ENCODE measurements at regions not wholly inside any gene's neighbourhood (a gene's known extent, or its start where the extent isn't known, plus 50 kb on each side); places are given as distances from the start of the nearest gene placed in this dataset.

DNA sequence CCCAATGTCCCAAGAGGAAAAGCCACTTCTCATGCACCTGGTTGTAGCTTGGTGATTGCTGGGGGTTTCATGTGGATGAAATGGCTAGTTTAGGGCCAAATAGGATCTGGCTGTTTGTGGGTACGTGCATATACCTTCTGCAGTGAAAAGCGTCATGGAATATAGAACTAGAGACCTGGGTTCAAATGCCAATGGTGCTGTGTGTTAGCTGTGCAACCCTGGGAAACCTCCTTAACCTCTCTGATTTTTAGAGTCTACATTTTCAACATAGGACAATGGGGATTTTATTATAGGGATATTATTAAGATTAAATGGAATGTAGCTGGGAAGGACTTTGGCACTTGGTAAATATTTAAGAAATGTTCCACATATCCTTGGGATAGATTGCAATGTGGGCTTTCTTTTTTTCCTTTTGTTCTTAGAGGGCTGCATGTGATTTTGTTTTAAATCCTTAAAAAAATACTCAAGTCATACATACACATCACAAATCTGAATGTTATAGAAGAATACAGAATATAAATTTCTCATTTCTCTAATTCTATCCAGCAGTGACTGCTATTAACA is 112.6 kb upstream of the E2F8 start:
- no peak for DNase-seq

DNA sequence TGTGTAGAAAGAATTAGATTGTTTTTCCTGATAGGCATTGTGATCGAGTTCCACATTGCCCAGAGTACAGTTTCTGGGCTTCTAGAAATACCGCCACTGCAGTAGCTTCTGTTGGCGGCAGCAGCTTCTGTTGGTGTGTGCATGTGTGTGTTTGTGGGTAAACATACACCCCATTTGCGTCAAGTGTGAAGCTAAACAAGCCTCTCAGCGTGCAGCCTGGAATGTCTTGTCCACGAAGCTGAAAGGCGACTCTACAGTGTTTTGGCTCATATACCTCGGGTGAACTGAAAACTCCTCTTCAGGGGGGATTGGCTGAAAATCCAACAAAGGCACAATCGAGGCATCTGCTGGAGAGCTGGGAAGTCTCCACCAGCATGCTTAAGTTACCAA is 112.0 kb upstream of the E2F8 start:
- no peak for DNase-seq

- DNase-seq = no peak
Measured at GRCh38 chr11:19352072-19352770, 111.5 kb upstream of the E2F8 start.

DNA sequence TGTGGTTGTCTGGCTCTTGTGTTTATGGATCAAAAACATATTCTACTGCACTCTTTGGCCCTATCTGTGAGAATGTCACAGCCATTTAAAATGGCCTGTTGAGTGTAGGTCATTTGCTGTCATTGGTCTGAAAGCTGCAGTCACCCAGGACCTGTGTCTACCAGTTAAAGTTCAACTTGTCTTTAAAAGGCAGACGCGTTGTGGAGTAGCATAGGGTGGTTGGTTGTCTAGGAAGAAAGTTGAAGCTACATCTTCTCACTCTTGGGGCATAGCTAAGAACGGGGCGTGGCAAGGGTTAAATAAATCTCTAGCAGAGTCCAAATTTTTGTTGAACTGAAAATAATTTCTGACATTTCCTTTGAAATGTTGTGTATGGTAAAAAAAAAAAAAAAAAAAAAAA is 110.7 kb upstream of the E2F8 start:
- no peak for DNase-seq

DNA sequence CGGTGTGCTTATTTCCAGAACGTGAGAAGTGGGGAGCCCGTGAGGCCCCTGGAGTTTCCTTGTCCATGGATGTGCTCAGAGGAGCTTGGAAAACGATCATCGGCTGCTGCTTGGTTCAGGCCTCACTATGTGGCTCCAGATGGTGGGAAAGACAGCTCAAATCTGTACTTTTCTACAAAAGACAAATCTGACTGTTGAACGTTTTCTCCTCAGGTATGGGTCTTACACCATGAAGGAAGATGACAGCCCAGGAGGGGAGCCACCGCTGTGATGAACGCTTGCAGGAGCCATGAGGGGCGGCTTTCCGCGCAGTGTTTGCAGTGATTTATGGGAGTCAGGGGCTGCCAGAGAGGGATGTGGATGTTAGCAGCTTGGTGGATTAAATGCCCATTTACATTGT is 109.4 kb upstream of the E2F8 start:
- no peak for DNase-seq

DNA sequence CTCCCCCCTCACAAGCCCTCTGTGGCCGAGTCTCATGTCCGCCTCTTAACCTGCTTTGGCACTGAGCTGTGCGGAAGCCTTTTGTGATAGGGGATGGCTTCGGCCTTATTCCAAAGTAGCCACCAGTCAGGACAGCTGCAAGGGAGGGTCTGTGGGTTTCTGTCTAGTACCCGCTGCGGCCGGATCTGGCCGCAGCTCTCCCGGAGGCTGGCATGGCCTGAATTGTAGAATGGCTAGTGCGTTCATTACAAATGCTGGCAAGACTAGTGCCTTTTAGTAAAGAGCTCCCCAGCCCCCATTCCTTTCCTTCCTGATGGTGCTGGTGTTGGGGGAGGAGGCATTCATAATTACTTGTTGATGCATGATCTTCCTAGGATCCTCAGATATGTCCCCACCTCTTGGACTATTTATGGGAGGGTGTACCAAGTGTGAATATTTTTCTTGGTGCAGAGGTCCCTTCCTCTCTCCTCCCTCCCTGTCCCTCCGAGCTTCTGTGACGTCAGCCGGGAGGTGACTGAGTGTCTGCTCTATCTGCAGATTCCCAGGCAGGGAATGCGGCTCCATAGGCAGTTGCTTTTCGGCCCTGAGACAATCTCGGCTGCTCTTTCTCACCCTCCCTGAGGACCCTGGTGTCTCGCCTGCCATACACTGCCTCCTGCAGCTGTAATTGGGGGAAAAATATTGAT is 108.7 kb upstream of the E2F8 start:
- no peak for DNase-seq

DNA sequence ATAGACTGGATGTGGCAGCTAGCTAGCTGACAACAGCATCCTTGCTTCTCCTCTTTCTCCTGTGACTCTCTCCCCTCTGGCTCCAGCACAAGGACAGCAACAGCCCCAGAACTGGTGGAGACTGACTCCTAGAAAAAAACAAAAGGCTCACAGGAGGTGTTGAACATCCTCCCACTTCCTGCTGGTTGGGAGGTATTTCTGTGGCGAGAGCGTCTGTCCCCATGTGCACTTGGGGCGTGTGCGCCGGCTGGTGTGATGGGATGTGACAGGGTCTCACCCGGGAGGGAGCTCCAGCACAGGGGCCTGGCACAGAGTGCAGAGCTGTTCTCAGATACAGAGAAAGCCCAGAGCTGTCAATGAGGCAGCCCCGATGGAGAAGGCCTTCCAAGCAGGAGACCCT is 107.2 kb upstream of the E2F8 start:
- DNase-seq = no peak

GRCh38 chr11:19345848-19346681 is 105.3 kb upstream of the E2F8 start:
- DNase-seq = no peak

DNA sequence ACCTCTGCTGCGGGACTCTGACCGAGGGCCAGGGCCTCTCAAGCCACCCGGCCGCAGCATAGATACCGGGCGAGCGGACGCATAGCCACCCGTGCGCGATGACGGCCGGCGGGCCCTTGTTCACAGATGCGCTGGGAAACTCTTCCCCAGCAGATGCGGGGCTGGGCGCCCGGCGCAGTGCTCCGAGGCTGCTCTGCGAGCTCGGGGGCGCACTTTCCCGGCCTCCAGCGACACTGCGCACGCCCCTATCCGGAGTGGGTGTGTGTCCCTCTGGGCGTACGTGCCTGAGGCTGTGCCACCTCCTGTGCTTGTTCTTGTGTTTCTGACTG is 104.7 kb upstream of the E2F8 start:
- DNase-seq = no peak

DNA sequence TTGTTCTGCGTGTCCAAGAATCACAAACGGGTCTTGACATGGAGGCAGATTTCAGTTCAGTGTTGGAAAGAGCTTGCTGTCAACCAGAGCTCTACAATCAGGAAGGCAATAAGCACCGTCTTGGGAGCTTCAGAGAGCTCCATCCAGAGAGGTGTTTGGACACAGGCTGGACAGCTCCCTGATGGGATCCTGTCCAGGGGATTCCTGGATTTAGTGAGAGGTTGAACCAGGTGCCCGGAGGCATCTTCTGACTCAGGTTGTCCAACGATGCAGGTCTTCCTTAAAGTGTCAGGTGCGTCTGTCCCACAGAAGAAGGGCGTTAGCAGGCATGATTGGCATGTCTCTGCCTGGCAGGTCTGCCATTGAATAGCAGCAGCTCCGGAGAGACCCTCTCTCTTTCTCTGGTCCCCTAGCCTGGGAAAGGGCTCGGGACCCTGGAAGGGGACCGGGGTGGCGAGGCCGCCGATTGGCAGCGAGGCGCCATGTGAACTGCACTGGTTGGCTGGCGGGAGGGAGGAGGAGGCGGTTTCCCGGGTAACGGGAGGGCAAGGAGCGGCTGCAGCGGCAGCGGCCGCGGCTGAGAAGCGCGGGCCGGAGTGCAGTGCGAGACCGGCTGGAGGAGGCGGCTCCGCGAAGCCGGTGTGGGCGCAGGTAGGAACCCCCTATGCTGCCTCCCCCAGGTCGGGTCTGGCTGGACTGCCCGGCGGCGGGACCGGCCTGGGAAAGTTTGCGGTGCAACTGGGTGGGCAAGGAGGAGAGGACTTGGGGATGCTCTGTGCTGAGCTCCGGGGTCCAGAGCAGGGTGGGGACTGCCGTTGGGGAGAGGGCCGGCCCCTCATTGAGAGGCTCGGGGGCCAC is 104.1 kb upstream of the E2F8 start:
- no peak for DNase-seq

DNA sequence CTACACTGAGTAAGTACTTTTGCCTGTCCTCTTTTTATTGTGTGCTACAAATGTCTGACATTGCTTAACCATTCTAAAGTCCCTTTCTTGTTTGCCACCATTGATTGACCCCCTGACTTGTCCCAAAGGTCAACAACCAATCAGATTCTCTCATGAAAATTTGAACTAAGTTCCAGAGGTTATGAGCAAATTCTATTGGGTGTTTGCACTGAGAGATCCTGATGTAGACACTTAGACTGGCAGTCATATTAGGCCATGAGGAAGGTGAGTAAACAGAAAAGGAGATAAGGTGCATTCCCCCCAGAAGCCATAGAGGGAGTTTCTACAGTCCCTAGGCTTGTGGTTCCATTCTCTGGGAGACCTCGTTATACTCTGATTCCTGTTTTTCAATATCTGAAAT is 101.3 kb upstream of the E2F8 start:
- DNase-seq = no peak

- no peak for DNase-seq
Measured at GRCh38 chr11:19338375-19338774, 97.6 kb upstream of the E2F8 start.

DNA sequence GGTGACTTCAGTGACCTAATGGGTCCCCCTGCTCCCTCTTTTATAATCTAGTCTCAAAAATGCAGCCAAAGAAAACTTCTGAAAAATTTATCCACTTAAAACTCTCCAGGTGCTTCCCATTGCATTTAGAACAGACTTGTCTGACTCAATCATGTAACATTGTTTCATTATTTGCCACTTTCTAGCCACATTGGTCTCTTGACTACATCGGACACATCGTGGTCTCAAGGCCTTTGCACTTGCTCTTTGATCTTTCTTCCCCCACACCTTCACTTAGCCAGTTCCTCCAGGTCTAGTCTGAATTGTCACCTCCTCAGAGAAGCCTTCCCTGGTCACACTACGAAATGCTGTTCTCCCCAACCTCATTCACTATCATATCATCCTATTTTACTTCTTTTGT is 97.0 kb upstream of the E2F8 start:
- no peak for DNase-seq

DNA sequence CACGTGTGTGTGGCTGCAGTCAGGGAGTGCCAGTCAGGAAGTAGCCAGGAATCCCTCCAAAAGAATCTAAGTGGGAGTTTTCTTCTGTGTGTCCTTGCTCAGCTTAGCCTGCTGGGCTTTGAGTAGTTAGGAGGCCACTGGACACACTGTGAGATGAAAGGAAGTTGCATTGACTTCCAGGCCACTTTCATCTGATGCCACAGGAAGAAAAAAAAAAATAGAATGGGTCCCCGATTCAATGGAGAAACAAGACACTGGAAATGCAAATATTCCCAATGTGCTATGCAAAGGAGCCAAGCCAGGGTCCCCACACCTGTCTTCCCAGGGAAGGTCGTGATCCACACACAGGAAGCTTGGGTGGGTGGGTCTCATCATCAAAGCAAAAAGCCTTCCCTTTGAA is 95.6 kb upstream of the E2F8 start:
- no peak for DNase-seq

DNA sequence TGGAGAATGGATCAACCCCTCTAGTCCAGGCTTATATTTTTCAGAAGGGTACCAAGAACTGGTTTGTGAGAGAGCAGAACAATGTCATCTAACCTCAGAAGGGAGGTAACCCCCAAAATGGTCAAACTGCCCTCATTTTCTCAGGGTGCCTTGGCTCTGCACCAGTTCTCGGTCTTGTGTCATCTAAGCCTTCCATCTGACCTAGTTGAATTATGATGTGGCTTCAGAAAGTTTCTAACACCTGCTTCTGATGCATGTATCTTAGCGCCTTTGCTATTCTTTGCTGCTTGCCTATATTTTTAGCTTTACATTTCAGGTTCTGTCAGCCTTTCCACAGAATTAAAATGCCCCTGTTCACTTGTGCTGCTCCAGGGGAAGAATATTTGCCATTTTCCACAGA is 91.7 kb upstream of the E2F8 start:
- no peak for DNase-seq

- DNase-seq = no peak
Measured at GRCh38 chr11:19330416-19330815, 89.7 kb upstream of the E2F8 start.

DNA sequence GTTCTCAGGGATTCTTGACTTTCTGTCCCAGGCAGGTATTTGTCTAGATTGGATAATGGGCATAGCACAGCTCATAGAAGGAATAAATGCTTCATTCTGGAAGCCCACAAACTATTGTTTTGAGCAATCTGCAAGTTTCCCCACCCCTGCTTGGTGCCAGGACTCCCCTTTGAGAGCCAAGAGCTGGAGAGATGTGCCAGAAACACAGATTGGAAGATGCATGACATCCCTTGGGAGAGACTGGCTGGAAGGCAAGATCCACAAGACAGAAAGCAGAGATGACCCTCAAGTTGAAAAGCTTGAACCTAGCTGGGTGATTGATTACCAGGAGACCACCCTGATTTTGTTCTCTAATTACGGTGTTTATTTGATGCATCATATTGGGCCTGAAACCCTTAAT is 89.2 kb upstream of the E2F8 start:
- DNase-seq = no peak

DNA sequence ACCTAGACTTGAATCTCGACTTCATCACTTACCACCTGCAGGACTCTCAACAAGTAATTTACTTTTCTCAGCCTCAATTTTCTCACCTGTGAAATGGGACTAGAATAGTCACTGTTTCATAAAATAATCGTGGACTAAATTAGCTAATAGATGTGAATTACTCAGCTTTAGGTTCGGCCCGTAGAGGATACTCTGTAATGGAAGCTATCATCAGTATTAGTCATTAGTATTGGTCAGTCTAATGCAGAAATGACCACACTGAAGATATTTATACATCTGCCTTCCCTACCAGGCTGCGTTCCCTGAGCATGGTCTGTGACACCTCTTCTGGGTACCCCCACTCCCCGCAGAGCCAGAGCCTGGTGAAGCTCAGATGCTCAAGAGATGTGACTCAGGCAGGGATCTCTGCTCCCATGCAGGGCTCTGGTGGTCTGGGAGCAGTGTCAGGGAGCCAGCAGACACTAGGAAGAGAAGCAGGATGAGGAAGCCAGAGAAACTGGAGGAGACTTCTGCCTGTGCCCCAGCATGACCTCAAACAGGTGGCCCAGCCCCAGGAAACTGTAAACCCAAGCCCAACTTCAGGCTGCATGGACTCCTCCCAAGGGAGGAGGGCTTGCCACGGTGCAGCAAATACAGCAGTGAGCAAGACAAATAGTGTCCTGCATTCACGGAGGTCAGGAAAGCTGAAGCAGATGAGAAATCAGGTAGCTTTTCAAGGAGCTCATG is 88.0 kb upstream of the E2F8 start:
- no peak for DNase-seq

GRCh38 chr11:19327280-19327679 is 86.5 kb upstream of the E2F8 start:
- no peak for DNase-seq

DNA sequence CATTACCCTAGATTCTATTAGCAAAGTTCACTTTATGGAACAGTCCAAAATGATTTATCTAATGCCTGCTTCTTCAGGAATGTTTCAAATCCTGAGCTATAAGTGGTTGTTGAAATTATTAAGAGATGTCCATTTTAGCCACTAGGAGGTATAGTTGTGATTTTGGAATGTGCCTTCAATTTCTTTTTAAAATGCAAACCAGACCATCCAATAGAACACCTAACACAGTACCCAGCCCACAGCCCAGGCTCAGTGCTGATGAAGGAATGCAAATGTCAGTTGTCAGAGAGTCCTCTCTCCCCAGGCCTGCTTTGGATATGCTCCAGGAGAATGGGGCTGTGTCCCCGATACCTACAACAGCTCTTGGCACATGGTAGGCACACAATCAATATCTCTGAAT is 85.8 kb upstream of the E2F8 start:
- DNase-seq = no peak

- DNase-seq = no peak
Measured at GRCh38 chr11:19323502-19323901, 82.8 kb upstream of the E2F8 start.

DNA sequence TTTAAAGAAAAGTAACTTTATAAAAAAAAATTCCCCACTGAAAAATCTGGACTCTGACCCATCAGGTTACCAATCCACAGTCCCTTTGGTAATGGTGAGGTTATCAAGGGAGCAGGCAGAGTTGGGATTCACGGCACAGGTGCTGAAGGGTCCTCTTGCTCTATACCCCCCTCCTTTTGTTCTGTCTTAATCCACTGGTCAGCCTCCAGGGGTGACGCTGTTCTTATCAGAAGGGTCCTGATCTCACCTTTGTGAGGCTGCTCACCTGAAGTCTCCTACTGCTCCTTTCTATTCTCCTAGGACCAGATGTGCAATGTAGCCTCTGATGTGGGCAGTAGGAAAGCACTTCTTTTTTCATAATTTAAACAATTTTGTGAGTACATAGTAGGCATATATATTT is 80.6 kb upstream of the E2F8 start:
- no peak for DNase-seq
